CD4-positive, alpha-beta T cell treated with Interleukin-17A for 1 hour (primary cell): ENCODE measurements at regions not wholly inside any gene's neighbourhood (a gene's known extent, or its start where the extent isn't known, plus 50 kb on each side); places are given as distances from the start of the nearest gene placed in this dataset.

Experiments used
- DNase-seq: peaks from one replicate; pipeline ENCODE4 v3.0.0-alpha.2; 2020

GRCh38 chr3:18813300-18813699 lies 335.0 kb upstream of the KCNH8 start:
- DNase-seq = no peak

GRCh38 chr3:18812316-18812715 lies 336.0 kb upstream of the KCNH8 start:
- DNase-seq = no peak

- DNase-seq = no peak
These were observed 338.0 kb upstream of the KCNH8 start for GRCh38 chr3:18810306-18810661.

- no peak for DNase-seq
These were observed 338.5 kb upstream of the KCNH8 start for GRCh38 chr3:18809640-18810305.

DNA sequence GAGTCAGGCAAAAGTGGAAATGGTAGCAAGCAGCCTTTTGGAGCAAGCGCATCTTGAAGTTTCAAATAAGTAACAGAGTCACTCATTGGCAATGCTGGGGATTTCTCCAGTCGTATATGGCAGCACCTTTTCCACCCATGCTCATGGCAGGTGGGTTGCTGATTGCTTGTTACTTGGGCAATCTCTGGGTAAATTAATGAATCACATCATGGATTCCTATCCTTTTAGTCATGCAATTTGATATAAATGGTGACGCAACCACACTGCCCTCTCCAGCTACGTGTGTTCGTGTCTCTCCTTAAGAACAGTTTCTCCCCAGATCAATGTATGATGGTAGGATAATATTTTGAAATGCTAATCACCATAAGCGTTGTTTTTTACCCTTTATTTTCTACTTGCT lies 339.9 kb upstream of the KCNH8 start:
- no peak for DNase-seq

- no peak for DNase-seq
These were observed 340.7 kb upstream of the KCNH8 start for GRCh38 chr3:18807593-18807992.

GRCh38 chr3:18806633-18807032 lies 341.7 kb upstream of the KCNH8 start:
- DNase-seq = no peak

DNA sequence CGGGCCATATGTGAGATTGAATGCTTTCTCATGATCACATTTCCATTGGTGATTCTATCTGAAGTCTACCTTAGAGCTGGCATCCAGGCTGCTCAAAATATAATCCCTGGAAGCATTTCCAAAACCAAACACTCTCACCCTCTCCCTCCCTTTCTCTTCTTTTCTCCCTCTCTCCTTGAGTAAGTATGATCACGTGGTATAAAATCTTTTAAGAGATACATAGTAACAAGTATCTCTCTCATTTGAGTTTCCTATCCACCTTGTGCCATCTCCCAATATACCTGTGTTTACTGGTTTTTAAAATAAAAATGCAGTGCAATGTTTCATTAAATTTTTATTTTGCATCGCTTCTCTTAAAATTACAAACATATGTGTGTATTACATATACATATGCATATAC lies 350.9 kb upstream of the KCNH8 start:
- no peak for DNase-seq

GRCh38 chr3:18795078-18795477 lies 353.2 kb upstream of the KCNH8 start:
- no peak for DNase-seq

- no peak for DNase-seq
These were observed 356.6 kb upstream of the KCNH8 start for GRCh38 chr3:18791752-18792151.

GRCh38 chr3:18791182-18791581 lies 357.1 kb upstream of the KCNH8 start:
- no peak for DNase-seq

- DNase-seq = no peak
These were observed 357.9 kb upstream of the KCNH8 start for GRCh38 chr3:18790384-18790783.

- DNase-seq = no peak
These were observed 358.6 kb upstream of the KCNH8 start for GRCh38 chr3:18789734-18790133.

GRCh38 chr3:18787441-18787840 lies 360.9 kb upstream of the KCNH8 start:
- DNase-seq = no peak

DNA sequence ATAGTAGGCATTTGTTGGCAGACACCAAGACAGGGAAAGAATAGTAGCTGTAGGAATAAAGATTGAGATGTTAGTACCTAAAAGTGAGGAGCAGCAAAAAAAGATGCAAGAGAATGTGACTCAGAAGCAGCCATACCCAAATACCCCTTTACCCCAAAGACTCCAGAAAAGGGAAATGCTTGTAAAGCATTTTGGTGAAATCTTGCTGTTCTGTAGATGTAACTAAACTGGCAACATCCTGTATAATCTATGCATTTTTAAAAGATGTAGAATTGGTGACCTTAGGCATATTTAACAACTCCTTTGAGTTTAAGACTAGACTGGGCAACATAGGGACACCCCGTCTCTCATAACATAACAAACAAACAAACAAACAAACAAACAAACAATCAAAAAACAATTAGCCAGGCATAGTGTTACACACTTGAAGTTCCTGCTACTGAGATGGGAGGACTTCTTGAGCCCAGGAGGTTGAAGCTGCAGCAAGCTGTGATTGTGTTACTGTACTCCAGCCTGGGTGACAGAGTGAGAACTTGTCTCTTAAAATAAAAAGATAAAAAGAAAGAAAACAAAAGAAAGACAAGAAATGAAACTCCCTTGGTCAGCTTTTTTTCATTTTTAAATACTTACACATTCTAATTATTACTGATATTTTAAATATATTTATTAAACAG lies 361.5 kb upstream of the KCNH8 start:
- no peak for DNase-seq

- no peak for DNase-seq
These were observed 357.1 kb upstream of the SATB1 start for GRCh38 chr3:18782191-18782590.

DNA sequence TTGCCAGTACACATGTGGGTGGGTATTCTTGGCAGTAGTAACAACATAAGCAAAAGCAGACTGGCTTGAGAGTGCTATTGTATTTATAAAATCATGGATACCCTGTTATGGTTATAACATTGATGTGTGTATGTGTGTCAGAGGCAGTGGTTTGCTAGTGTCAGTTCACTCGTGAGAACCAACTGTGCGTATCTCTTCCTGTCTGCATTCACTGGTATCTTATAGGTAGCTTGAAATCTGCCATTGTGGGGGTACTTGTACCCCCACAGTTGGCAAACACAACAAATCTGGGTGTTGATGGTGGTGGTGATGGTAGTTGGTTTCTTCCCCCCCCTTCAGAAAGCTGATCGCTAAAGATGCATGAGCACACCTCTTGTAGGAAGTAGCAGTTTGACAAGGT lies 355.8 kb upstream of the SATB1 start:
- no peak for DNase-seq

DNA sequence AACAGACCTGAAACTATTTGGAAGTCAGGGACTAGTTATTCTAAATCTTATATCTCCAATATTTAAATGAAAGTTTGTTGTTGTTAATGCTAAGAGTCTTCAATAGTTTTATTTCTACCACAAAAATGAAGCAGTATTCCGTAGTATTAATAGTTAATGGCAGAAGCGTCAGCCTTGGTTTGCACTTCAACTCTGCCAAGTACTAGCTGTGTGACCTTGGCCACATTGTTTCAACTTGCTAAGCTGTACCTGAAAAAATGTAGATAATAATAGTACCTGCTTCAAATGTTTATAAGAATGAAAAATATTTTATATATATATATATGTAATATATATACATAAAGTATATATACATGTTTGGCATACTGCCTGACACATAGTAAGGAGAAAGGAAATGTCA lies 354.6 kb upstream of the SATB1 start:
- no peak for DNase-seq

DNA sequence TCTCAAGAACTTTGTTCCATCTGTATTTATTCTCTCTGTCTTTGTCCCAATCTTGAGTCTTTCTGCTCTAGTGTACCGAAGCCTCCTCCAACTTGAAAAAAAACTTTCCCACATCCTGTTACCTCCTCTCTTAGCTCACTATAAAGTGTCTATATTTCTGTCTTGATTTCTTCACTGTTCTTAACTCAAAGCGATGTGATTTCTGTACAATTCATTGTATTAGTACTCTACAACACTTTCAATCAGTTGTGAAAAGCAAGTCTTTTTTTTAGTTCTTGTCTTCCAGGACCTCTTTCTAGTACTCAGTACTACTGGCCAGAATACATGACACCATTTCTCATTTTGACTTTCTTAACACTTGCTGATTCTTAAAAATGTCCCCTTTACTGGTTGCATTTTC lies 353.5 kb upstream of the SATB1 start:
- DNase-seq = no peak

GRCh38 chr3:18778094-18778493 lies 353.0 kb upstream of the SATB1 start:
- DNase-seq = no peak

DNA sequence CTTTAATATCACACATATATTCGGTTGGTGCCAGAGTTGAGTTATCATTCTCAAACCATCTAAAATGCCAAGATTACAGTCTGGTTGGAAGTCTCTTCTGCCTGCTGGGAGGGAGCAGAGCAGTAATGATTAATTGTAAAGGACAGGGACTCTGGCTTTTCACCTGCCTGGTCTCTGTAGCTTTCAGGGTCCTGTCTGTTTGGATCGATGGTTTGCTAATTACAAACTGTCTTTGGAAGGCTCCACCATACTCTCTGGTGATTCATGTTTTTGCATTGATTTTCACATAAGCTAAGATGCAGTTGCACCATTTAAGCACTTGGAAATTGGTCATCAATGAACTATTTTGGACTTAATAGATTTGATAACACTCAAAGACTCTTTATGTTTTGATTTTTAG lies 350.4 kb upstream of the SATB1 start:
- DNase-seq = no peak

DNA sequence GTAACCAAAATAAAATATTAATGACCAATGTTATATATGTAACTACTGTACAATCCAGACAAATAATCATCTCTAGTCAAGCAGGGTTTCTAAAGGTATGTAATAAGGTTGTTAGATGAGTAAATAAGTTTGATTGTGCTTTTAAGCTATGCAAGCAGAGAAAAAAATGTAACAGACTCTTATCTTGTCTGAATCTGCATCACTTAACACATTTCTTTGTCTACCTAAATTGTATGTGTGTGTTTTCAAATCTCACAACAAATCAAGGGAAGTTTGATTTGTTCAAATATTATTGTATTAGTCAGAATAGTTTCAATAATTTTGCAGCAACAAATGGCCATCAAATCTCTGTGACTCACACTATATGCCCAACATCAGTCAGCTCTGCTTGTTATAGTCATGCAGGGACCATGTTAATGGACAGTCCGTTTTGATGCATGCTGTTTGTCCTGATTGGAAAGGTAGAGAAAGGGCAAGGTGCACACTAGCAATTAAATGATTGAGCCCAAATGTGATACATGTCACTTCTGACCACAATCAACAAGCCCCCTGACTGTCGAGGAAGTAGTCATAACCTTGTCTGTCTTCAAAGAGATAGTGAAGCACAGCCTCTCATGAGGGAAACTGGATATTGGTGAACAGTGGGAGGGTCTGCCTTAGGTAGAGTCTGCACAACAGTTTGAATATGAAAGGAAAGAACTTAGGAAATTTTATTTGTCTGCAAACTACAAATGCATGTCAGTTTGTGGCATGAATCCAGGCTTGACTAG lies 349.4 kb upstream of the SATB1 start:
- no peak for DNase-seq

DNA sequence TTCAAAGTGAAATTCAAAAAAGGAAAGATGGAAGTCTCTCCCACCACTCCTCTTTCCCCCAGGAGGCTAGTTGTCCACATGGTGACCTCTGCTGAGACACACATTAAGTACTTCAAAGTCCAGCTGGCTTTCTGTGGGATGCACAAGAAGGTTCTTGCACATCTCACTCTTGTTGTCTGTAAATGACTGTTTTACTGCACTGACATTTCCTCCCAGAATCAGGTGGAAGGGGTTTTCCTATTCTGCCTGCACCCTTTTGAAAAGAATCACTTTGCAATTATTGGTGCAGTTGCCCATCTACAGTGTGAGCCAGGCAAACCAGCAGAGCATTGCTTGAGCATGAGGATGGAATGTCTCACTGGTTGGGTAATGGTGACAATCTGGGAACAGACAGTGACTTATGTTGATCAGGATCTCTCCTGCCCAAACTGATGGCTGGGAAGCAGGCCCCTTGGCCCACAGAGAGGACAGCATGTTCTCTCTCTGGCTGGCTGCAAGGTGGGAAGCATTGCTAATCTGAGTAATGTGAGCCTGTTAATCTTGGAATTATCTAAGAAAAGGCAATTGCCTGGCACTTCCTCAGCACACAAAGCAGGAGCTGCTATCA lies 347.7 kb upstream of the SATB1 start:
- no peak for DNase-seq

GRCh38 chr3:18771931-18772330 lies 346.8 kb upstream of the SATB1 start:
- no peak for DNase-seq
